ENCODE measurements at regions not wholly inside any gene's neighbourhood (a gene's known extent, or its start where the extent isn't known, plus 50 kb on each side); places are given as distances from the start of the nearest gene placed in this dataset.
A peak's percentile ranks its signal among the peaks of the same experiment; 100 is the strongest.

DNA sequence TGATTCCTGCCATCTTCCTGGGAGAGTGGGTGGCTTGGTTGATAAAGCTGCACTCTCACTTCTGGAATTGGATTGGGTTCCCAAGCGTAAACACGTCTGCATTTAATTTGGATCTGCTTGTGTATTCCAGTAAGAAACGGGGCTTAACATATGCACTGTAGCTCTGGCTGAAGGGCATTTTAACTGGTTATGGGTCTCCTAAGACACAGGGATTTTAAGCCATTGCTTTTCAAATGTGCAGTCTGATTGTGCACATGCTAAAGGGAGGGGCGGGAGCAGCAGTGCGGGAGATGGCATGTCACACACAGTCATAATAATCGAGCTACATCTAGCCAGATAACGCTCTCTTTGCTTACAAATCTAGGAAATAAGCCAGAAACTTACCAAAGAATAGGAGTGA is 247.3 kb upstream of the LYZL1 start:
- TF ChIP-seq, protein P1, sequence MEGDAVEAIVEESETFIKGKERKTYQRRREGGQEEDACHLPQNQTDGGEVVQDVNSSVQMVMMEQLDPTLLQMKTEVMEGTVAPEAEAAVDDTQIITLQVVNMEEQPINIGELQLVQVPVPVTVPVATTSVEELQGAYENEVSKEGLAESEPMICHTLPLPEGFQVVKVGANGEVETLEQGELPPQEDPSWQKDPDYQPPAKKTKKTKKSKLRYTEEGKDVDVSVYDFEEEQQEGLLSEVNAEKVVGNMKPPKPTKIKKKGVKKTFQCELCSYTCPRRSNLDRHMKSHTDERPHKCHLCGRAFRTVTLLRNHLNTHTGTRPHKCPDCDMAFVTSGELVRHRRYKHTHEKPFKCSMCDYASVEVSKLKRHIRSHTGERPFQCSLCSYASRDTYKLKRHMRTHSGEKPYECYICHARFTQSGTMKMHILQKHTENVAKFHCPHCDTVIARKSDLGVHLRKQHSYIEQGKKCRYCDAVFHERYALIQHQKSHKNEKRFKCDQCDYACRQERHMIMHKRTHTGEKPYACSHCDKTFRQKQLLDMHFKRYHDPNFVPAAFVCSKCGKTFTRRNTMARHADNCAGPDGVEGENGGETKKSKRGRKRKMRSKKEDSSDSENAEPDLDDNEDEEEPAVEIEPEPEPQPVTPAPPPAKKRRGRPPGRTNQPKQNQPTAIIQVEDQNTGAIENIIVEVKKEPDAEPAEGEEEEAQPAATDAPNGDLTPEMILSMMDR (conservative IDR thresholded peaks at IDR 0.05): no peak
- H3K4me1 Mint-ChIP-seq: peaks cover 5% of the 10 kb centered on the region
- DNase-seq (ENCODE audit: low read depth, low spot score): no peak
- peaks cover 24% of the 10 kb centered on the region for H3K9me3 Mint-ChIP-seq
- peak overlapping the region; percentile 20 for H3K27ac Mint-ChIP-seq (ENCODE audit: unreplicated experiment)
- peaks cover 5% of the 10 kb centered on the region for H3K36me3 Mint-ChIP-seq (ENCODE audit: low read depth)
- no peak overlapping the region for H3K4me3 Mint-ChIP-seq
- no peaks in the 10 kb centered on the region for H3K27me3 Mint-ChIP-seq (ENCODE audit: low read depth)

DNA sequence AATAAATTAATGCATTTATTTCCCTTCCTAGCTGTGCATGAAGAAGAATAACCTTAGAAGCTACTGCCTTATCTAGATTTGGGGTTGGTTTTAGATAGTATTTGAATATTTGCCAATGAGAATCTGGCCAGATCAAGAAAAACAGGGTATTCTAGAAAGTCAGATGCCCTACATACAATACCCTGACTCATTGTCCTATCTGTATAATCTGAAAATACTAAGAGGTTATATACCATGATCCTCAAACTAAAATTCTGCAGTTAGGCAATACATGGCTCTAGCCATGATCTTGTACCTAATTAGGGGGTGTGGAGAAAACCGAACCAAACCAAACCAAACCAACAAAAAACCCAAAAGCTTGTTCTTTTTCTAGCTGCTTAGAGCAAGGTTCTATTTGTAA is 240.4 kb upstream of the LYZL1 start:
- TF ChIP-seq, protein P1 (conservative IDR thresholded peaks at IDR 0.05): no peak
- no peak overlapping the region for H3K4me3 Mint-ChIP-seq
- no peaks in the 10 kb centered on the region for H3K36me3 Mint-ChIP-seq (ENCODE audit: low read depth)
- H3K27me3 Mint-ChIP-seq (ENCODE audit: low read depth): no peaks in the 10 kb centered on the region
- no peak overlapping the region for H3K27ac Mint-ChIP-seq (ENCODE audit: unreplicated experiment)
- peaks cover 7% of the 10 kb centered on the region for H3K9me3 Mint-ChIP-seq
- DNase-seq (ENCODE audit: low read depth, low spot score): no peak
- peaks cover 6% of the 10 kb centered on the region for H3K4me1 Mint-ChIP-seq

DNA sequence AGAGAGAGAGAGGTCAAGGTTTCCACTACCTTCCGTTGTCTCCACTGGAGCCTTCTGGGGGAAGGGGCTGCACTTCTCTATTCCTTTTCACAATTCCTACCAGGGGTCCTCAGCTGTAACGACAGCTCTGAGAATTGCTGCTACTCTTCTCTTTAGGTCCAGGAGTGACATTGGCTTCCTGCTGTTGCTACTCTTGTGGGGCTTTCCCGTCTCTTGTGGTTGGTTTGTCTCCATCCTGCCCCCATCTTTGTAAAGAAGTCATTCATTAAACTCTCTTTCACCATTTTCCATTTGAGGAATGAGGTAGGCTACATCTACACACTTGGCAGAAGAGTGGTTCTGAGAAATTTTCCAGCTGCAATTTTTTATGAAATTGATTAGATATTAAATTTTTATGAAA is 238.8 kb upstream of the LYZL1 start:
- H3K9me3 Mint-ChIP-seq: peaks cover 2% of the 10 kb centered on the region
- H3K4me3 Mint-ChIP-seq: no peak overlapping the region
- DNase-seq (ENCODE audit: low read depth, low spot score): no peak
- H3K4me1 Mint-ChIP-seq: peaks cover 6% of the 10 kb centered on the region
- H3K36me3 Mint-ChIP-seq (ENCODE audit: low read depth): no peaks in the 10 kb centered on the region
- no peaks in the 10 kb centered on the region for H3K27me3 Mint-ChIP-seq (ENCODE audit: low read depth)
- TF ChIP-seq, protein P1 (conservative IDR thresholded peaks at IDR 0.05): no peak
- H3K27ac Mint-ChIP-seq (ENCODE audit: unreplicated experiment): no peak overlapping the region

DNA sequence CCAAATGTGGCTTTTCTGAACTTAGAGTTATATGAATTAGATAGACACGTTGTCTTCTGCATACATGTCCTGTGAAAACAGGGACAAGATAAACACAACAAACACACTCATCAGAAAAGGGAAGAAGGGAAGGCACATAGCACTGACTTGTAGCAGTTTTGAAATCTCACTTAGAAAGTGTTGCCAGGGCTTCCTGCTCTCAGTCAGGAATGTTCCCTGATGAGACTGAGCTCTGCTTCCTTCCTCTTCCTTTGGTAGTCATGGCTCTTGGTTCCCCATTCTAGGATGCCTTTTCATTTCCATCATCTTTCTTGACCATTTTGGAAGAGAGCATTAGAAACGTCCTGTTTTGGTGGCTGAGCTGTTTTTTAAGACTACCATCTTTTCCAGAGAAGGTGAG is 233.8 kb upstream of the LYZL1 start:
- Mint-ChIP-seq H3K27me3 (ENCODE audit: low read depth) (no peaks in the 10 kb centered on the region), H3K4me3 (no peak overlapping the region), H3K36me3 (ENCODE audit: low read depth) (no peaks in the 10 kb centered on the region), H3K27ac (ENCODE audit: unreplicated experiment) (no peak overlapping the region), H3K4me1 (peaks cover 7% of the 10 kb centered on the region), H3K9me3 (no peaks in the 10 kb centered on the region)
- TF ChIP-seq, protein P1 (conservative IDR thresholded peaks at IDR 0.05): no peak
- DNase-seq (ENCODE audit: low read depth, low spot score): no peak

DNA sequence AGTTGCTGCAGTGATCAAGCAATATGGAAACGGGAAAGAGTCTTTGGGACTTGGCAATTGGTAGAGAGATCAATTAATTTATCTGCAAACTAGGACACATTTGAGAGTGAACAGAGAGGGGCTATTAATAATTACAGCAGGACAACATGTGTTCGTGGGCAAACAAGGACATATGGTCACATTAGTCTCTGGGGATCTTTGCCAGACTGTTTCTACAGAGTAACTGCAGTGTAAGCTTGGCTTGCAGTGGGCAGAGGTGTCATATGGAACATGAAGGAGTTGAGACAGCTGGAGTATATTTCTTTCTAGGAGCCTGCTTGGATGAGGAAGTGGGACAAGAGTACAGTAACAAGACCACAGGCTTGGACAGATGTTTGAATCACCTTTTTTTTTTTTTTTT is 232.1 kb upstream of the LYZL1 start:
- H3K27ac Mint-ChIP-seq (ENCODE audit: unreplicated experiment): no peak overlapping the region
- TF ChIP-seq, protein P1 (conservative IDR thresholded peaks at IDR 0.05): no peak
- no peaks in the 10 kb centered on the region for H3K27me3 Mint-ChIP-seq (ENCODE audit: low read depth)
- DNase-seq (ENCODE audit: low read depth, low spot score): no peak
- H3K36me3 Mint-ChIP-seq (ENCODE audit: low read depth): no peaks in the 10 kb centered on the region
- H3K9me3 Mint-ChIP-seq: no peaks in the 10 kb centered on the region
- no peak overlapping the region for H3K4me3 Mint-ChIP-seq
- peaks cover 7% of the 10 kb centered on the region for H3K4me1 Mint-ChIP-seq

DNA sequence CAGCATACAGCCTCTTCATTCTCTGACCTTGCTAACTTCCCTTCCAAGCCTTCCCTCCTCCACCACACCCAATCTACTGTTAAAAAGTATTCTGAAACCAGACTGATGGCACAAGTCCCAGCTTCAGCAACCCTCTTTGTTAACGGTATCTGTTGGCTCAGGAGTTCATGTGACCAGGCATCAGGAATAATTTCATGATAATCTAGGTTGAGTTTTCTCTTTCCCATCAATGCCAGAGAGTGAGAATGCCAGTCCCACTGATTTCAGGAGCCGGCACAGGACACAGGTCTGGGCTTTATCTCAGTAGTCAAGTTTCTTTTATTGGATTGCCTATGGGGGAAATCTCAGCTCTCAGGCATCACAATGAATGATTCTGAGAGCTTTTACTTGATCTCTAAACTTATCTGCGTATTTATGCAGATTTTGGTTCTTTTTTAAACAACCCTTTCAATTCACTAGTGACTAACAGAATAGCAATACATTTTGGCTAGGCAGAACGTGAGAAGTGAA is 231.0 kb upstream of the LYZL1 start:
- Mint-ChIP-seq H3K27ac (ENCODE audit: unreplicated experiment) (no peak overlapping the region), H3K4me3 (no peak overlapping the region)

More for the DNA sequence above, 231.0 kb upstream of the LYZL1 start:
- no peak for DNase-seq (ENCODE audit: low read depth, low spot score)
- TF ChIP-seq, protein P1 (conservative IDR thresholded peaks at IDR 0.05): no peak
- H3K9me3 Mint-ChIP-seq: no peaks in the 10 kb centered on the region
- no peaks in the 10 kb centered on the region for H3K36me3 Mint-ChIP-seq (ENCODE audit: low read depth)
- peaks cover 7% of the 10 kb centered on the region for H3K4me1 Mint-ChIP-seq
- no peaks in the 10 kb centered on the region for H3K27me3 Mint-ChIP-seq (ENCODE audit: low read depth)

Measured in neural crest cell (in vitro differentiated cells).